Activated CD4-positive, alpha-beta T cell treated with anti-CD3 and anti-CD28 coated beads, Interleukin-2, amount 10 ng/mL, durations not matched to agents 24 days and 14 days (primary cell): ENCODE measurements at regions not wholly inside any gene's neighbourhood (a gene's known extent, or its start where the extent isn't known, plus 50 kb on each side); places are given as distances from the start of the nearest gene placed in this dataset.

Experiments used
- DNase-seq: peaks from one replicate; pipeline ENCODE4 v3.0.0; 2022
- H3K27ac Mint-ChIP-seq: one replicate; pipeline ENCODE4 v1.8.0; 2022; ENCODE audit warnings: mild to moderate bottlenecking, mixed read lengths
- H3K27me3 Mint-ChIP-seq: one replicate; pipeline ENCODE4 v1.8.0; 2022; ENCODE audit warnings: mixed read lengths
- H3K36me3 Mint-ChIP-seq: one replicate; pipeline ENCODE4 v1.8.0; 2022; ENCODE audit warnings: low read depth, mild to moderate bottlenecking, mixed read lengths
- H3K4me1 Mint-ChIP-seq: one replicate; pipeline ENCODE4 v1.8.0; 2021; ENCODE audit warnings: mixed read lengths
- H3K4me3 Mint-ChIP-seq: one replicate; pipeline ENCODE4 v1.8.0; 2022; ENCODE audit warnings: mild to moderate bottlenecking, moderate library complexity, mixed read lengths
- H3K9me3 Mint-ChIP-seq: one replicate; pipeline ENCODE4 v1.8.0; 2021; ENCODE audit warnings: mixed read lengths
- intact Hi-C: fragments of 100-400 bp; cut with micrococcal nuclease; formaldehyde crosslinking; loops from one replicate; pipeline ENCODE4 v1.15.1; 2023

DNA sequence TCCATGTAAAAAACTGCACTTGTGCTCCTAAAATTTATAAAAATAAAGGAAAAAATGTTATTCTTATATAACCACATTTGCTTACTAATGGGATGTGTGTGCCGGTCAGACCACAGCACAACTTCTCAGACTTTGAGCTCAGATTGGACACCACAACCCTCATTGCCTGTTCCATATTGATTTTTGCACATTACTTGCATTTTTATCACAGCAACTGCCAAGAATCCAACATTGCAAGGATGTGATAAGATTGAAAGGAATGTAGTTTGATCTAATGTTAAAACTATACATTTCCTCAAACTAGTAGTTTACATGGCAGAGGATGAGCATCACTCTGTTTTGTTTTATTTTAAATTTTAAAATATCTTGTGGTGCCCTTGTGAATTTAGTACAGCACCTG lies 227.8 kb downstream of the KDR start:
- no peak overlapping the region for H3K27ac Mint-ChIP-seq
- H3K4me3 Mint-ChIP-seq: no peak overlapping the region
- intact Hi-C loops: no loop called here
- no peaks in the 10 kb centered on the region for H3K9me3 Mint-ChIP-seq
- no peak for DNase-seq
- H3K36me3 Mint-ChIP-seq: no peaks in the 10 kb centered on the region
- H3K4me1 Mint-ChIP-seq: no peaks in the 10 kb centered on the region
- no peaks in the 10 kb centered on the region for H3K27me3 Mint-ChIP-seq

DNA sequence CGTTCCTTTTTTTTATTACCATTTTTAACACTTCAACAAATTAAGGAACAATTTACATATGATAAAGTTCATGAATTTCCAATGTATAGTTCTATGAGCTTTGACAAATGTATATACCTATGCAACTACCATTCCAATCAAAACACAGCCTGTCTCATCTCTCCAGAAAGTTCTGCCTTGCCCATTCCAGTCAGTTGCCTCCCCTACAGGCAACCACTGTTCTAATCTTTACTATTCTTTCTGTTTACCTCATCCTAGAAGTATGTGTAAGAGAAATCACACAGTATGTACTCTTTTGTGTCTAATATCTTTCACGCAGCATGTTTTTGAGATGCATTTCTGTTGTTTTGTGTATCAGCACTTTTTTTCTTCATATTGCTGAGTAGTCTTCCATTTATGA lies 224.9 kb downstream of the KIT start:
- H3K27me3 Mint-ChIP-seq: no peaks in the 10 kb centered on the region
- no peak overlapping the region for H3K27ac Mint-ChIP-seq
- DNase-seq: no peak
- no peaks in the 10 kb centered on the region for H3K4me1 Mint-ChIP-seq
- H3K36me3 Mint-ChIP-seq: no peaks in the 10 kb centered on the region
- intact Hi-C loops: no loop called here
- H3K4me3 Mint-ChIP-seq: no peak overlapping the region
- H3K9me3 Mint-ChIP-seq: no peaks in the 10 kb centered on the region

DNA sequence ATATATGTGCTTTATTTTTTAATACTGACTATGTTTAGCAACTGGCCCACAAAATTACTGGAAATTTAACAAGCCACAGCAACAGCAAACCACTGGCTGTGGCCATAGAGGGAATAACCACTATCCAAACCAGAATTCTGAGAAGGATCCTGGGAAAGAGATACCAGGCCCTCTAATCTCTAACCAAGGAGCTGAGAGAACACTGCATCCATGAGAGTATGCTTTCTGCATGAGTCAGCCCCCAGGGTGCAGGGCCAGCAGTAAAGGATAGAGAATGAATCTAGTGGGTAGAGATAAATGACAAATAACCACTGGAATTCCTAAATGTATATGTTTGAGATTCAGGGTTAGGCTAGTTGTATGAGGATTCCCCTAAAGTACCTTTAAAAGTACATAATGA lies 221.8 kb downstream of the KIT start:
- Mint-ChIP-seq H3K9me3 (peaks cover 6% of the 10 kb centered on the region), H3K4me3 (no peak overlapping the region), H3K27me3 (no peaks in the 10 kb centered on the region), H3K4me1 (no peaks in the 10 kb centered on the region), H3K27ac (no peak overlapping the region), H3K36me3 (no peaks in the 10 kb centered on the region)
- no peak for DNase-seq
- intact Hi-C loops: no loop called here

DNA sequence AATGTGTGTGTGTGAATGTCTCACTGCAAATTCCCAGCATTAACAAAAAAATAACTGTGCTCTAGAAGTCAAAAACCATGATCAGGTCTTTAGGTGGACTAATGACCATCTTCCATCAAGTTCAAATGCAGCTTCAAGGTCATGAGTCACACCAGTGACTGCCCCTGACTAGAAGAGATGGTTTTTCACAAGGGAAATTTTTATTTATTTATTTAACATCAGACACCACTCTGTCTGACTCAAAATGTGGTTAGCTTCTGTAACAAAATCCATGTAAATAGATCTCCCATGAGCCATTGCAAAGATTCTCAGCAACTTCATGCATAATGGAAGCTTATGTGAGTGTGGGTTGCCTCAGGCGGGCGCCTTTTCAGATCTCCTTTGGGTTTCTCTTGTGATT lies 219.2 kb downstream of the KIT start:
- H3K4me3 Mint-ChIP-seq: no peak overlapping the region
- H3K27me3 Mint-ChIP-seq: no peaks in the 10 kb centered on the region
- no peaks in the 10 kb centered on the region for H3K36me3 Mint-ChIP-seq
- H3K4me1 Mint-ChIP-seq: no peaks in the 10 kb centered on the region
- DNase-seq: no peak
- intact Hi-C loops: no loop called here
- H3K9me3 Mint-ChIP-seq: peaks cover 6% of the 10 kb centered on the region
- no peak overlapping the region for H3K27ac Mint-ChIP-seq

DNA sequence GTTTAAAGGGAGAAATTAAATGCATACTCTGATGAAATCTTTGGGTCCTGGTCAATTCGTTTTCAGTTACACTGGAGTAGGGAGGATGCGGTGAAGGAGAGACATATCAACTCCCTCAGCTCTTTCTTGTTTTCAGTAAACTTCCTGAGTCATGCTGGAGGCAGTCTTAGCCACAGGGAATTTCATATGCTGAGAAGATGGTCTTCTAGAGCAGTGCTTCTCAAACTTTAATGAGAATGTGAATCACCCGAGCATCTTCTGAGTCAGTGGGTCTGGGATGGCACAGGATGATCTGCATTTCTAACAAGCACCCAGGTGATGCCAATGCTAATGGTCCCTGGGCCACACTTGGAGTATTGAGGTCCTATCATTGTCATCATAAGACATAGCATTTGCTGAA lies 214.5 kb downstream of the KIT start:
- H3K9me3 Mint-ChIP-seq: peaks cover 6% of the 10 kb centered on the region
- H3K27ac Mint-ChIP-seq: no peak overlapping the region
- DNase-seq: no peak
- H3K36me3 Mint-ChIP-seq: no peaks in the 10 kb centered on the region
- no peak overlapping the region for H3K4me3 Mint-ChIP-seq
- H3K4me1 Mint-ChIP-seq: no peaks in the 10 kb centered on the region
- H3K27me3 Mint-ChIP-seq: peaks cover 3% of the 10 kb centered on the region
- intact Hi-C loops: no loop called here

DNA sequence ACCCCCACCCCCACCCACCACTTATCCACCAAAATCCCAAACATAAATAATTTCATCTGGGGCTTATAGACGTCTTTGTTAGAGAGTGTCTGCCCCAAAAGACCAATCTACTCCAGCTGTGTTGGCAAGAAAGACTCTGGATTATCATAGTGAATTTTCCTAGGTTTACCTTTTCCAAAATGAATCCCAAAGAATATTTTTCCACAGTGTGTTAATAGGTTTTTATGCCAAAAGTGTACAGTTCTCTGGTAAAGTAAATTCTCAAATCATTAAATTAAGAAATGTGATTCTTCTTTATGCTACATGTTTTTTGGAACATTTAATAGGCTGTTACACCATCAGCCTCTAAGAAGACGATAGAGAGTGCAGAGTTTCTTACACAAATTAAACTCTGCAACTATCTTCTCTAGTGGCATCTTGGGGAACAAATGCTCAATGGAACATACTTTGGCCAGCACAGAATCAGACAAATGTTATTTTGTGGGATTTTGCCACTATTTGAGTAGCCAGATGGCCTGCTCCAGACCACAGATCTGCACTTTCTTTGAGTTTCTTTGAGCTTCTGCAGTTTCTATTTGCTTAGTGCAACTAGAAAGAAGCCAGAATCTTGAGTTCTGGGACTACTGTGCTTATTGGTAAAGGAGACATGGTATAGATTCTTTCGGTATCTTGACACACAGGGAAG lies 206.0 kb downstream of the KIT start:
- DNase-seq: no peak
- Mint-ChIP-seq H3K4me1 (no peaks in the 10 kb centered on the region), H3K4me3 (no peak overlapping the region), H3K27ac (no peak overlapping the region), H3K9me3 (no peaks in the 10 kb centered on the region), H3K36me3 (no peaks in the 10 kb centered on the region), H3K27me3 (peaks cover 3% of the 10 kb centered on the region)
- intact Hi-C loops: no loop called here

DNA sequence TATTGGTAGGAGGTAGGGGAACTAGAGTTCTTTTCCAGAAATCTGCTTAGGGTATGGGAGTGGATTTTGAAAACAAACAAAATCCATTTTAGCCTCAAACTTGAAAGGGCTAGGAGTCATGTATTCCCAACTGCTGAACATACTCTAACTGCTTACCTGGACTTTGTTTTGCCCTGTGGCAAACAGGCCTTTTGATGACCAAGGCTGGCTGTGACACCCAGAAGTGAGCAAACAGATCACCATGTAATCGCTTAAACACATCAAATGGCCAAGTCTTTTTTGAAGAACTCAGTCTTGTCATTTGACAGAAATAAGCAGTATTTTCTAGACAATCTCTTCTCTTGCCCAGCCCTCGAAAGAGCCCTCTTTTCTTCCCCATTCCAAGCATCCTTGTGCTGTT lies 203.4 kb downstream of the KIT start:
- Mint-ChIP-seq H3K27me3 (no peaks in the 10 kb centered on the region), H3K4me3 (no peak overlapping the region), H3K27ac (no peak overlapping the region), H3K4me1 (no peaks in the 10 kb centered on the region), H3K36me3 (no peaks in the 10 kb centered on the region), H3K9me3 (no peaks in the 10 kb centered on the region)
- no peak for DNase-seq
- intact Hi-C loops: no loop called here

DNA sequence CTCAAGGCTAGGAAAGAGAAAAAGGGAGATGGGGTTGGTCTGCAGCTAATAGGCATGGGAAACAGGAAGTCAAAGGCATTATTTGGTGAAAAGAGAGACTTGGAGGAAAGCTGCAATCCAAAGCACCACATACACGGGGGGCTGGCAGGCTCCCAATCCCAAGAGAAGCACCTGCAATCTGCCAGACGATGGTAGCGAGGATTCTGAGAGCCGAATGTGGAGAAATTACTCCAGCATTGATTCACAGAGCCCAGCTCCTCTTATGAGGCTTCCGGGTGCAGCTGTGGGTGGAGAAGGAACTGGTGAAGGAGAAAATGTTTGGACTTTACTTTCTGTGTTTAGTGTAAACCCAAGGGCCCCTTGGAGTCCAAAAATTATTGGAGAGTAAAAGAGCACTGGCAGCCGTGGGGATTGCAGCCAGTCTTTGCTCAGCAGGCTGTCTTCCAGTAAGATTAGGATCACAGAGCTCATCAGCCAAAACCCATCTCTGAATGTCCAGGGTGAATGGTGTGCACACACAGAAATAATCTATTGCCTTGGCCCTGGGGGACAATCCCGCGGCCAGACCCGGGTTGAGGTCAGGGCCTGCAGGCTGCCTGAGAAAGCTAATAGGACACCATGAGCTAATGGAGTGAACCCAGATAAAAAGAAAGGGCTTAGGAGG lies 197.6 kb downstream of the KIT start:
- H3K4me3 Mint-ChIP-seq: no peak overlapping the region
- no peaks in the 10 kb centered on the region for H3K4me1 Mint-ChIP-seq
- H3K27me3 Mint-ChIP-seq: no peaks in the 10 kb centered on the region
- no peaks in the 10 kb centered on the region for H3K9me3 Mint-ChIP-seq
- no peaks in the 10 kb centered on the region for H3K36me3 Mint-ChIP-seq
- H3K27ac Mint-ChIP-seq: no peak overlapping the region
- no peak for DNase-seq
- intact Hi-C loops: no loop called here

DNA sequence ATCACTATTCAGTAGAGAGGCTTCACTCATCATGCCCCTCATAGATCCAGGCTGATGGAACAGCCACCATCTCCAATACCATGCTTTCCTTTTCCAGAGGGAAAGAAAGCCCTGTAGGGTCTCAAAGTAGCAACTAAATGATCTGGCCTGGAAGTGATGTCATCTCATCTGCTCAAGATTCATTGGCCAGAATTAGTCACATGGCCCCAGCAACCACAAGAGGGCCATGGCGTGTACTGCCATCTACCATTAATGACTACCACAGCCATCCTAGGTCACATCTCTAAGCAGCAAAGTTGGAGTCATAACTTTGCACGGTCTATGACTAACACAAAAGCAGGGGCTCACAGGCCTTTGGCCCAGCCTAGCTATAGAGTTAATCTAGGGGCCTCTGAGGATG lies 194.8 kb downstream of the KIT start:
- Mint-ChIP-seq H3K4me3 (no peak overlapping the region), H3K36me3 (no peaks in the 10 kb centered on the region), H3K27me3 (no peaks in the 10 kb centered on the region), H3K9me3 (no peaks in the 10 kb centered on the region), H3K4me1 (no peaks in the 10 kb centered on the region), H3K27ac (no peak overlapping the region)
- no peak for DNase-seq
- intact Hi-C loops: no loop called here

DNA sequence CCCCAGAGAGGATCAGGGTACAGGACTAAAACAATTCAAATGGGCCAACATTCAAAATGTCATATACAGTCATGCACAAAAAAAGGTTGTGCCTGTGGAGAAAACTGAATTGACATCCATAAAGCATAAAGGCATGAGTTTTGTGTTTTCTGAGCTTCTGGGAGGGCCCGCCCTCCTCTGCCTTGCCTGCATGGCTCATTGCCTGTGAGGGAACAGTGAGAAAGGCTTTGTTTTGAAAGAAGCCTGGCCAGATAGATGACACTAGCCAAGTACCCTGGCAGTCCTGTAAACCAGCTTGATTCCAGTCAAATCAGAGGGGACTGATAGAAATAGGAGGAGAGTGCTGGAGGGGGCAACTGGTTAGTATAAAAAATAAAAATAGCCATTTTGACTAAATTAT lies 194.3 kb downstream of the KIT start:
- Mint-ChIP-seq H3K4me1 (no peaks in the 10 kb centered on the region), H3K36me3 (no peaks in the 10 kb centered on the region), H3K27ac (no peak overlapping the region), H3K9me3 (no peaks in the 10 kb centered on the region), H3K4me3 (no peak overlapping the region), H3K27me3 (no peaks in the 10 kb centered on the region)
- DNase-seq: no peak
- intact Hi-C loops: no loop called here

DNA sequence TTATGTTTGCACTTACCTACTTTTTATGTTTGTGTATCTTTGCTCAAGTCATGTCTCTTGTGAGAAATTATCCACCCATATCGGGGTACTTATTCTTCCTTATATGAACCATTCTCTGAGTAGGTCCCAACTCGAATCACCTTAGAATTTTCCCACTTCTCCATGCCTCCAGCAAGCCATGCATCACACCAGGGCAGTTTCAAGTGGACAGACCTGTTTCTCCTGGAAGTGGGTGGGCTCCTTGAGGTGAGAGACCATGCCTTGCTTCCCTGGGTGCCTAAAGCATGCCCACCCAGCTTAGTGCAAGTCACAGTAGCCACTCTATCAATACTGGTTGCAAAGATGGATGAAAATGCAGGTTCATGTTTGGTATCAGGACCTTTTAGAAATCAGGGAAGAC lies 187.2 kb downstream of the KIT start:
- no peak for DNase-seq
- Mint-ChIP-seq H3K4me1 (no peaks in the 10 kb centered on the region), H3K27ac (no peak overlapping the region), H3K36me3 (no peaks in the 10 kb centered on the region), H3K4me3 (no peak overlapping the region), H3K27me3 (no peaks in the 10 kb centered on the region), H3K9me3 (no peaks in the 10 kb centered on the region)
- intact Hi-C loops: loop anchor here (5.0 kb wide), 1 partner anchor 523 kb away; no protein-coding TSS in a partner anchor

DNA sequence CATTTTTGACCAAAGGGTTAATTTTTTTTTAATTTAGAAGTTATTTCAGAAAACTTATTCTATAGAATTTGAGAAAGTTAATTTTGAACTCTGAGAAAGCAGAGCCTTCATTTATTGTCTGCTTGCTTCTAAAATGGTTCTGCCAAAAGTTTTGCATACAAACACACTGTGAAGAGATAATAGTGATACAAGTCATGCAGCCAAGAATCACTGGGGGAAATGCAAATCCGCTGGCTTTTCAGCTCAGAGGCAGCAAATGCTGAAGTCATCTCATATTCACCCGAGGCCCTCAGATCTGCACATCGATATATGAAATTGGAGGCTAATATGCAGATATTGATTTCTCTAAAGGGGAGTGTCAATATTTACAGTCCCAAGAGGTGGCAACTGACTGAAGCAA lies 186.2 kb downstream of the KIT start:
- no peaks in the 10 kb centered on the region for H3K4me1 Mint-ChIP-seq
- intact Hi-C loops: loop anchor here (5.0 kb wide), 1 partner anchor 522 kb away; no protein-coding TSS in a partner anchor
- H3K4me3 Mint-ChIP-seq: no peak overlapping the region
- H3K27ac Mint-ChIP-seq: no peak overlapping the region
- H3K27me3 Mint-ChIP-seq: no peaks in the 10 kb centered on the region
- no peaks in the 10 kb centered on the region for H3K36me3 Mint-ChIP-seq
- no peak for DNase-seq
- no peaks in the 10 kb centered on the region for H3K9me3 Mint-ChIP-seq

DNA sequence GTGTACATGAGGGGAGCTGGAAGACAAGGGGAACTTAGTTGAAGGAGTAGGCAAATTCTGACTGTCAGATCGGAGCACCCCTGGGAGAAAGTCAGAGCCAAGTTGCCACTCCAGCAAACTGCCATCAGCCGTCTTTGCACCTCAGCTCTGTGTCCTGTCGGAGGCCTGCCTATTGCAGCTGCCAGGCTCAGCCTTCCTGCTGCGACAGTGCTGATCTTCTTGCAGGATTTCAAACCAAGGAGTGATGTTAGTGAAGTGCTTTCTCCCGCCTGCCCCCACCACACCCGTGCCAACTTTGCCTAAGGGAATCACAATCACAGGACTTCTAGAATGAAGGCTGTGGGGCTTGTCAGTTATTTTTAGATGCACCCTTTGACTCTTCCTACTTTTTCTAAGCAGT lies 185.3 kb downstream of the KIT start:
- H3K9me3 Mint-ChIP-seq: no peaks in the 10 kb centered on the region
- no peak overlapping the region for H3K27ac Mint-ChIP-seq
- intact Hi-C loops: loop anchor here (5.0 kb wide), 1 partner anchor 521 kb away; no protein-coding TSS in a partner anchor

DNA sequence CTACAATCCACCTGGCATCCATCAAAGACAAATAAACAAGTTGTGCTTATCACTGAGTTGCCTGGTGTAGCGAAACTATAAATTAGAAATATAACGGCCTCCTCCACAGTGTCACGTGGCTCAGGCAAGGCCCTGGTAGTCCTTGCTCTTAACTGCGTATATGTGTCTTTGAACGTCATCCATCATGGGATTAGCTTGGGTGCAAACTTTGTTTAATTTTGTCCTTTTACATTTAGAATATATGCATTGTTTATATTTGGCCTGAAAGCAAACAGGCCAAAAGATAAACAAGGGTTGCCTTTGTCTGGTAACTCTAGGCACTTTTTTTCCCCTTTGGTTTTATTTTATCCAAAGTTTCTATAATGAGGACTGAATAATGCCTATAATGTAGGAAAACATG lies 184.9 kb downstream of the KIT start:
- intact Hi-C loops: loop anchor here (5.0 kb wide), 1 partner anchor 520 kb away; no protein-coding TSS in a partner anchor
- H3K27me3 Mint-ChIP-seq: no peaks in the 10 kb centered on the region
- H3K36me3 Mint-ChIP-seq: no peaks in the 10 kb centered on the region
- no peaks in the 10 kb centered on the region for H3K9me3 Mint-ChIP-seq
- DNase-seq: no peak
- no peaks in the 10 kb centered on the region for H3K4me1 Mint-ChIP-seq
- no peak overlapping the region for H3K4me3 Mint-ChIP-seq
- no peak overlapping the region for H3K27ac Mint-ChIP-seq

More for the DNA sequence above, 185.3 kb downstream of the KIT start:
- H3K4me3 Mint-ChIP-seq: no peak overlapping the region
- no peak for DNase-seq
- H3K4me1 Mint-ChIP-seq: no peaks in the 10 kb centered on the region
- H3K27me3 Mint-ChIP-seq: no peaks in the 10 kb centered on the region
- H3K36me3 Mint-ChIP-seq: no peaks in the 10 kb centered on the region

DNA sequence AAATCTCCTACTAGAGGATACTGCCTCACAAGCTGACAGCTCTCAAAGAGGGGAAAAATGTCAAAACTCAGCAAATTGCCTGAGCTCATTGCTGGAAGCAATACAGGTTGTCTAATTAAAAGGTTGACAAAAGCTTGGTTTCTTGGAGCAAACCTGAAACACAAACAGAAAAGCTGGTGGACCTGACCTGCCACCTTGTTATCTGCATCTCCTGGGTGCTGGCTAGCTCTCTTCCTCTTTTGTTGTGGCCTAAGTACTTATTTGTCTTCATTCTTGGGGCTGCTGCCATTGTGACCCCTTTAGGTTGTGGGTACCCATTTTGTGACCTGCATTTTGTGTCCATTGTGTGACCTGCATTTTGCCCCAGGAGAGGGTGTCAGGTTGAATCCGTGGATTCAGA lies 184.5 kb downstream of the KIT start:
- Mint-ChIP-seq H3K4me3 (no peak overlapping the region), H3K4me1 (no peaks in the 10 kb centered on the region), H3K27ac (no peak overlapping the region), H3K9me3 (no peaks in the 10 kb centered on the region), H3K27me3 (no peaks in the 10 kb centered on the region), H3K36me3 (no peaks in the 10 kb centered on the region)
- DNase-seq: no peak
- intact Hi-C loops: loop anchor here (5.0 kb wide), 1 partner anchor 520 kb away; no protein-coding TSS in a partner anchor
